Caco-2 (cell line): ENCODE measurements at regions not wholly inside any gene's neighbourhood (a gene's known extent, or its start where the extent isn't known, plus 50 kb on each side); places are given as distances from the start of the nearest gene placed in this dataset.

ENCODE experiments used
- BruUV-seq: library from RNA; stranded (reverse); fragments of 400-500 nt; replicated peaks from 2 replicates; lab custom pipeline; 2021; lab: Mats Ljungman, UMichigan
- CTCF ChIA-PET: fragments of 300-600 bp; sonication (Branson Sonifier 250); formaldehyde crosslinking; loops from one replicate; lab custom pipeline; 2022; ENCODE audit warnings: antibody characterized with exemption; lab: Charles Lee
- POLR2A ChIA-PET: fragments of 300-600 bp; sonication (Branson Sonifier 250); formaldehyde crosslinking; loops from one replicate; lab custom pipeline; 2022; ENCODE audit warnings: antibody characterized with exemption; lab: Charles Lee
- DNase-seq, 2 experiments: peaks; one replicate each; pipeline versions ENCODE4 v3.0.0 to v3.0.0-alpha.2; 2020 to 2022
- H3K27me3 ChIP-seq: replicated peaks from 2 replicates; pipeline ENCODE4 v1.6.0; 2011; ENCODE audit warnings: low read length; ENCODE audit not compliant: control insufficient read depth, insufficient read depth
- H3K36me3 ChIP-seq: 2 replicates; pipeline ENCODE4 v1.5.1; 2011; ENCODE audit warnings: low read length; ENCODE audit not compliant: control insufficient read depth, insufficient read depth
- H3K4me1 ChIP-seq: fragments of 250-450 bp; sonication (Bioruptor Pico); 2 replicates; pipeline ENCODE4 v1.5.1; 2020; ENCODE audit warnings: mild to moderate bottlenecking
- H3K4me3 ChIP-seq: 2 replicates; pipeline ENCODE4 v1.5.1; 2011; ENCODE audit warnings: low read depth, mild to moderate bottlenecking, control low read depth, low read length
- H3K9me3 ChIP-seq: fragments of 250-450 bp; sonication (Bioruptor Pico); 2 replicates; pipeline ENCODE4 v1.5.1; 2020; ENCODE audit warnings: mild to moderate bottlenecking, moderate library complexity
- H3K27ac Mint-ChIP-seq: one replicate; pipeline ENCODE4 v1.8.0; 2022; ENCODE audit warnings: mixed read lengths; ENCODE audit not compliant: unreplicated experiment
- H3K27me3 Mint-ChIP-seq: one replicate; pipeline ENCODE4 v1.8.0; 2022; ENCODE audit warnings: mixed read lengths; ENCODE audit not compliant: insufficient read depth, unreplicated experiment
- H3K36me3 Mint-ChIP-seq: one replicate; pipeline ENCODE4 v1.8.0; 2022; ENCODE audit warnings: mild to moderate bottlenecking, mixed read lengths; ENCODE audit not compliant: insufficient read depth, unreplicated experiment
- H3K4me1 Mint-ChIP-seq: one replicate; pipeline ENCODE4 v1.8.0; 2022; ENCODE audit warnings: low read depth, mixed read lengths; ENCODE audit not compliant: unreplicated experiment
- H3K4me3 Mint-ChIP-seq: one replicate; pipeline ENCODE4 v1.8.0; 2022; ENCODE audit warnings: mild to moderate bottlenecking, moderate library complexity, mixed read lengths; ENCODE audit not compliant: unreplicated experiment
- H3K9me3 Mint-ChIP-seq: one replicate; pipeline ENCODE4 v1.8.0; 2022; ENCODE audit warnings: mixed read lengths; ENCODE audit not compliant: unreplicated experiment
- CTCF ChIP-seq, 2 experiments: fragments of 200-600 bp in 1 of 2; IDR thresholded peaks; 1 replicate in 1 of 2; 2 replicates in 1 of 2; pipeline versions ENCODE4 v1.5.1 to v1.8.0; 2011 to 2022; ENCODE audit warnings: antibody characterized with exemption in 1 of 2, control low read depth in 1 of 2, inconsistent platforms in 1 of 2, low read depth in 1 of 2, low read length in 1 of 2, mild to moderate bottlenecking in 1 of 2, moderate library complexity in 1 of 2; ENCODE audit not compliant: insufficient read depth in 1 of 2, severe bottlenecking in 1 of 2, unreplicated experiment in 1 of 2
- intact Hi-C: fragments of 100-400 bp; cut with micrococcal nuclease; formaldehyde crosslinking; loops from one replicate; pipeline ENCODE4 v1.10.0; 2022; ENCODE audit not compliant: unreplicated experiment

- Mint-ChIP-seq H3K4me1 (no peaks in the 10 kb centered on the region), H3K27ac (no peak overlapping the region), H3K9me3 (peaks cover 10% of the 10 kb centered on the region), H3K36me3 (no peaks in the 10 kb centered on the region), H3K4me3 (no peak overlapping the region), H3K27me3 (no peaks in the 10 kb centered on the region)
- intact Hi-C loops, result no loop called here
- Histone ChIP-seq H3K27me3 (no peaks in the 10 kb centered on the region), H3K9me3 (no peaks in the 10 kb centered on the region), H3K4me1 (no peaks in the 10 kb centered on the region), H3K36me3 (no peaks in the 10 kb centered on the region), H3K4me3 (no peak overlapping the region)
- BruUV-seq, result no TSS peak
- ChIA-PET POLR2A (no interaction called here), CTCF (no interaction called here)
- DNase-seq, result no peak
- no peak for TF ChIP-seq CTCF (IDR thresholded peaks at IDR 0.05; ENCODE audit: insufficient read depth in 1 of 2, low read depth in 1 of 2, low read length in 1 of 2, severe bottlenecking in 1 of 2, unreplicated experiment in 1 of 2)
Observed at GRCh38 chr12:125996443-125996842, 931.2 kb downstream of the AACS start.

GRCh38 chr12:125999628-126000027 lies 934.4 kb downstream of the AACS start:
- intact Hi-C loops, result no loop called here
- ChIA-PET CTCF (no interaction called here), POLR2A (no interaction called here)
- no peak overlapping the region for H3K27ac Mint-ChIP-seq
- Histone ChIP-seq H3K4me1 (no peaks in the 10 kb centered on the region), H3K36me3 (no peaks in the 10 kb centered on the region), H3K27me3 (no peaks in the 10 kb centered on the region), H3K9me3 (no peaks in the 10 kb centered on the region), H3K4me3 (no peak overlapping the region)
- no TSS peak for BruUV-seq
- no peak overlapping the region for H3K4me3 Mint-ChIP-seq
- no peaks in the 10 kb centered on the region for H3K4me1 Mint-ChIP-seq
- peaks cover 22% of the 10 kb centered on the region for H3K9me3 Mint-ChIP-seq
- H3K27me3 Mint-ChIP-seq, result no peaks in the 10 kb centered on the region
- no peak for DNase-seq
- H3K36me3 Mint-ChIP-seq, result no peaks in the 10 kb centered on the region
- no peak for TF ChIP-seq CTCF (IDR thresholded peaks at IDR 0.05; ENCODE audit: insufficient read depth in 1 of 2, low read depth in 1 of 2, low read length in 1 of 2, severe bottlenecking in 1 of 2, unreplicated experiment in 1 of 2)

- no peaks in the 10 kb centered on the region for H3K4me1 Mint-ChIP-seq
- no peaks in the 10 kb centered on the region for H3K4me1 ChIP-seq
- no peaks in the 10 kb centered on the region for H3K27me3 Mint-ChIP-seq
- H3K27me3 ChIP-seq, result no peaks in the 10 kb centered on the region
- intact Hi-C loops, result no loop called here
- BruUV-seq, result no TSS peak
- no peak overlapping the region for H3K4me3 Mint-ChIP-seq
- peaks cover 48% of the 10 kb centered on the region for H3K9me3 Mint-ChIP-seq
- TF ChIP-seq CTCF (IDR thresholded peaks at IDR 0.05; ENCODE audit: insufficient read depth in 1 of 2, low read depth in 1 of 2, low read length in 1 of 2, severe bottlenecking in 1 of 2, unreplicated experiment in 1 of 2), result no peak
- no peak overlapping the region for H3K4me3 ChIP-seq
- ChIA-PET POLR2A (no interaction called here), CTCF (no interaction called here)
- DNase-seq, result no peak
- no peak overlapping the region for H3K27ac Mint-ChIP-seq
- H3K36me3 ChIP-seq, result no peaks in the 10 kb centered on the region
- H3K9me3 ChIP-seq, result peaks cover 3% of the 10 kb centered on the region; the same call in 1 of the 2 replicates
- H3K36me3 Mint-ChIP-seq, result no peaks in the 10 kb centered on the region
Observed at GRCh38 chr12:126019385-126019784, 954.1 kb downstream of the AACS start.
